ENCODE measurements at regions not wholly inside any gene's neighbourhood (a gene's known extent, or its start where the extent isn't known, plus 50 kb on each side); places are given as distances from the start of the nearest gene placed in this dataset.
"Not testable (repeated sequence)": the region's sequence is repeated elsewhere in the genome, so short reads cannot be mapped to it uniquely, and the experiment has no call there.

GRCh38 chrX:16320765-16321355 is 153.6 kb downstream of the MAGEB17 start:
- intact Hi-C loops (cut with DNase I), result no loop called here
- Histone ChIP-seq H3K36me3 (replicated peaks in 1 of 2; ENCODE audit: insufficient read depth in 1 of 2, low read depth in 2 of 2) (no peaks in the 10 kb centered on the region), H3K4me1 (no peaks in the 10 kb centered on the region), H3K9me3 (no peaks in the 10 kb centered on the region), H3K27ac (no peak overlapping the region), H3K4me3 (no peak overlapping the region), H3K27me3 (no peaks in the 10 kb centered on the region)
- DNase-seq, result no peak
- no peak for ATAC-seq
- 62 to 63% methylated on average over 4 of the region's 4 CpGs for WGBS, 2 donors
- no peak for TF ChIP-seq POLR2A (IDR thresholded peaks at IDR 0.05)
- TF ChIP-seq CTCF (IDR thresholded peaks at IDR 0.05), result no peak

- no peaks in the 10 kb centered on the region for H3K4me1 ChIP-seq
Observed at GRCh38 chrX:16333453-16333852, 166.2 kb downstream of the MAGEB17 start.

GRCh38 chrX:16335181-16335580 is 167.9 kb downstream of the MAGEB17 start:
- Histone ChIP-seq H3K27me3 (no peaks in the 10 kb centered on the region), H3K4me1 (no peaks in the 10 kb centered on the region), H3K4me3 (no peak overlapping the region), H3K27ac (no peak overlapping the region), H3K36me3 (replicated peaks in 1 of 2; ENCODE audit: insufficient read depth in 1 of 2, low read depth in 2 of 2) (no peaks in the 10 kb centered on the region), H3K9me3 (no peaks in the 10 kb centered on the region)
- no peak for ATAC-seq
- intact Hi-C loops (cut with DNase I), result no loop called here
- TF ChIP-seq CTCF (IDR thresholded peaks at IDR 0.05) (no peak), POLR2A (IDR thresholded peaks at IDR 0.05) (no peak)
- no peak for DNase-seq
- 44 to 80% methylated on average over 1 of the region's 1 CpG for WGBS, 2 donors

More at GRCh38 chrX:16333453-16333852, 166.2 kb downstream of the MAGEB17 start:
- 53 to 66% methylated on average over 7 of the region's 7 CpGs for WGBS, 2 donors
- H3K27me3 ChIP-seq, result no peaks in the 10 kb centered on the region
- TF ChIP-seq POLR2A (IDR thresholded peaks at IDR 0.05), result no peak
- TF ChIP-seq CTCF (IDR thresholded peaks at IDR 0.05), result no peak
- intact Hi-C loops (cut with DNase I), result no loop called here
- no peak overlapping the region for H3K27ac ChIP-seq
- DNase-seq (no peak), ATAC-seq (no peak)
- H3K36me3 ChIP-seq (replicated peaks in 1 of 2; ENCODE audit: insufficient read depth in 1 of 2, low read depth in 2 of 2), result no peaks in the 10 kb centered on the region
- H3K9me3 ChIP-seq, result no peaks in the 10 kb centered on the region
- no peak overlapping the region for H3K4me3 ChIP-seq

- no peaks in the 10 kb centered on the region for H3K27me3 ChIP-seq
- H3K9me3 ChIP-seq, result no peaks in the 10 kb centered on the region
- no peak for ATAC-seq
- no peaks in the 10 kb centered on the region for H3K36me3 ChIP-seq (replicated peaks in 1 of 2; ENCODE audit: insufficient read depth in 1 of 2, low read depth in 2 of 2)
- H3K4me1 ChIP-seq, result no peaks in the 10 kb centered on the region
- TF ChIP-seq POLR2A (IDR thresholded peaks at IDR 0.05), result no peak
- TF ChIP-seq CTCF (IDR thresholded peaks at IDR 0.05), result no peak
- DNase-seq, result no peak
- intact Hi-C loops (cut with DNase I), result no loop called here
- WGBS, 2 donors, result 65 to 70% methylated on average over 3 to 4 of the region's 4 CpGs
- no peak overlapping the region for H3K4me3 ChIP-seq
- H3K27ac ChIP-seq, result no peak overlapping the region
Observed at GRCh38 chrX:16347968-16348670, 180.8 kb downstream of the MAGEB17 start.

- no peak for ATAC-seq
- no peak for DNase-seq
- Histone ChIP-seq H3K4me1 (no peaks in the 10 kb centered on the region), H3K27me3 (no peaks in the 10 kb centered on the region), H3K9me3 (no peaks in the 10 kb centered on the region), H3K27ac (no peak overlapping the region), H3K4me3 (no peak overlapping the region), H3K36me3 (replicated peaks in 1 of 2; ENCODE audit: insufficient read depth in 1 of 2, low read depth in 2 of 2) (no peaks in the 10 kb centered on the region)
- intact Hi-C loops (cut with DNase I), result no loop called here
- TF ChIP-seq CTCF (IDR thresholded peaks at IDR 0.05) (no peak), POLR2A (IDR thresholded peaks at IDR 0.05) (no peak)
Observed at GRCh38 chrX:16357902-16358301, 190.6 kb downstream of the MAGEB17 start.

GRCh38 chrX:16360056-16360455 is 192.8 kb downstream of the MAGEB17 start:
- H3K9me3 ChIP-seq; H3K27ac ChIP-seq; H3K4me3 ChIP-seq; H3K27me3 ChIP-seq; intact Hi-C loops (cut with DNase I); DNase-seq; H3K4me1 ChIP-seq; H3K36me3 ChIP-seq (replicated peaks in 1 of 2; ENCODE audit: insufficient read depth in 1 of 2, low read depth in 2 of 2); ATAC-seq: not testable (repeated sequence)
- WGBS, 2 donors, result 82 to 90% methylated on average over 12 to 15 of the region's 15 CpGs

Measured in body of pancreas (tissue), 4 donors.